Ectodermal cell (in vitro differentiated cells): ENCODE measurements at regions not wholly inside any gene's neighbourhood (a gene's known extent, or its start where the extent isn't known, plus 50 kb on each side); places are given as distances from the start of the nearest gene placed in this dataset.

Source experiments
- H3K27ac ChIP-seq: 2 replicates; pipeline ENCODE4 v1.7.0; 2013; ENCODE audit warnings: mild to moderate bottlenecking, low read depth, low read length; ENCODE audit not compliant: insufficient read depth, poor library complexity, severe bottlenecking
- H3K27me3 ChIP-seq: 2 replicates; pipeline ENCODE4 v1.7.0; 2013; ENCODE audit warnings: mild to moderate bottlenecking, low read length; ENCODE audit not compliant: insufficient read depth, control insufficient read depth, poor library complexity, severe bottlenecking
- H3K36me3 ChIP-seq: one replicate; pipeline ENCODE4 v1.7.0; 2013; ENCODE audit warnings: low read length; ENCODE audit not compliant: control insufficient read depth, insufficient read depth
- H3K4me1 ChIP-seq: one replicate; pipeline ENCODE4 v1.7.0; 2013; ENCODE audit warnings: low read length; ENCODE audit not compliant: control insufficient read depth, insufficient read depth
- H3K4me3 ChIP-seq: 2 replicates; pipeline ENCODE4 v1.7.0; 2013; ENCODE audit warnings: low read depth, low read length, control low read depth; ENCODE audit not compliant: insufficient read depth
- H3K9me3 ChIP-seq: 2 replicates; pipeline ENCODE4 v1.7.0; 2013; ENCODE audit warnings: mild to moderate bottlenecking, low read length, moderate library complexity; ENCODE audit not compliant: control insufficient read depth
- WGBS, 2 experiments: methylation state at CpG; one replicate each; pipeline ENCODE4 v1.1.7; 2013; ENCODE audit warnings: missing lambda C conversion rate in 2 of 2; 5-methylcytosine and 5-hydroxymethylcytosine counted together

DNA sequence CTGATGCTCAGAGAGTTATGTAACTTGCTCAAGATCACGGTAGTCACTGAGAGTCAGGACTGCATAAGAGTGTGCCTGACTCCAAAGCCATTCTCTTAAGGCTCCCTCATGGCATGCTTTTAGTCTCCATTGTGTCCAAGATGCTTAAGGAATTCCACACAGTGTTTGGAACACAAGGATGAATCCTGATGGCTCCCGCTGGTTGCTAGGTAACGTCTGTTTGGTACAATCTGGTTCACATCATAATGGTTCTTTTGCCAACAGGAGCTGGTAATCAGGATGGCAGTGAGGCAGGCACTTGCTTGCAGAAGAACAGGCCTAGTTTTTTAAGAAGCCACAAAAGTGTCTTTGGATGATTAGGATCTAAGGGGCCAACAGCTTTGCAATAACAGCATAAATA lies 436.5 kb upstream of the DAB1 start:
- H3K9me3 ChIP-seq = no peaks in the 10 kb centered on the region
- 90 to 93% methylated on average over 3 of the region's 3 CpGs for WGBS, 2 experiments
- H3K4me3 ChIP-seq = no peak overlapping the region
- H3K36me3 ChIP-seq = no peaks in the 10 kb centered on the region
- no peaks in the 10 kb centered on the region for H3K27me3 ChIP-seq
- peaks cover 5% of the 10 kb centered on the region for H3K4me1 ChIP-seq
- no peak overlapping the region for H3K27ac ChIP-seq

DNA sequence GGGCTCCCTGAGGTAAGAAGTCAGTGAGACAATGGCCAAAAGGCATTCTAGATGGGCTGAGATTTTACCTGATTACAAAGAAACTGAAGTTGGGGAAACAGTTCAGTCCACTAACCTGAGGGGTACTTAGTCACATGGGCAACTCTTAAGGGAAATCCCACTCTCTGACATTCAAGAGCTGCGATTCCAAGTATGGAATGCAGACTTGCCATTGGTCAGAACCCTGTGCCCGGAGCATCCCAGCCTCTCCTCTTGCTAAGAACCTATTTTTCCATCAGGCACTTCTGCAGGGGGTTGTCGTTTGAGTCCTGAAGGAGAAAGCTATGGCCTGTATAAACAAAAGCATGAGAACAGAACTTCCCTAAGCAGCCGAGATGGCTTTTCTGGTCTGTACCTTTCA lies 434.9 kb upstream of the DAB1 start:
- Histone ChIP-seq H3K36me3 (no peaks in the 10 kb centered on the region), H3K4me3 (no peak overlapping the region), H3K27me3 (no peaks in the 10 kb centered on the region), H3K9me3 (no peaks in the 10 kb centered on the region), H3K27ac (no peak overlapping the region), H3K4me1 (peaks cover 5% of the 10 kb centered on the region)
- WGBS, 2 experiments = 45 to 48% methylated on average over 4 of the region's 4 CpGs

DNA sequence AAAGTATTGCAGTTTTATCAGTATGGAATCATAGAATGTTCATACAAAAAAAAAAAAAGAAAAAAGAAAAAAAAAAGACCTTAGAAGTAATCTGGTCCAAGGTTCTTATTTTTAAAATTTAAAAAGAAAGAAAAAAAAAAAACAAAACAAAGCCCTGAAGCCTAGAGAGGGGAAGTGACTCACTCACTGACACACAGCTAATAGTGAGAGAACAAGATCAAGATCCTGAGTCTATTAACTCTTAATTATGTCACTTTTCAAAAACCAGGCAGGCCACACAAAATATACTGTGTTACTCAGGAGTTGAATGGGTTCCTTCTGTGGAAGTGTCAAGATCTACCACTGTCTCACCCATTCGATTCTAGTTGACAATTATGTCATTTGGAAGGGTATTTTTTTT lies 433.9 kb upstream of the DAB1 start:
- no peak overlapping the region for H3K4me3 ChIP-seq
- 100% methylated on average over 1 of the region's 1 CpG for WGBS, 2 experiments
- H3K27ac ChIP-seq = no peak overlapping the region
- H3K4me1 ChIP-seq = peaks cover 5% of the 10 kb centered on the region
- no peaks in the 10 kb centered on the region for H3K9me3 ChIP-seq
- no peaks in the 10 kb centered on the region for H3K36me3 ChIP-seq
- H3K27me3 ChIP-seq = no peaks in the 10 kb centered on the region

DNA sequence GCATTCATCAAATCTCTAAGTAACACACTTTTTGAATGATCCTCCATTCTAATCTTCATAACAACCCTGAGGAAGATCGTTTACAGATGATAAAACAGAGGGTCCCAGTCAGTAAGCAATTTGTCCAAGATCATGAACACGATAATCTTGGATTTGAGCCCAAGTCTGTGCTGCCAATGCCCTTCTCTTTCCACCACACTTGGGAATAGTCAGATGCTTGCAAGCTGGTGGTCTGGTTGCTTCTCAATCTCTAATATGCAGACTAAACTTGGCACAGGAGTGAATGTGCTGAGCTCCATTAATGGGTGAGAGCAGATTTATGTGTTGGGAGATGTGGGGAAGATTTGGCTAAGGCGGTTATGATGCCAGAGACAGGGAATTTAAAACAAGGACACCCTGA lies 430.6 kb upstream of the DAB1 start:
- WGBS, 2 experiments = 94 to 99% methylated on average over 3 of the region's 3 CpGs
- H3K27me3 ChIP-seq = no peaks in the 10 kb centered on the region
- no peaks in the 10 kb centered on the region for H3K36me3 ChIP-seq
- no peak overlapping the region for H3K4me3 ChIP-seq
- peaks cover 5% of the 10 kb centered on the region for H3K4me1 ChIP-seq
- H3K9me3 ChIP-seq = no peaks in the 10 kb centered on the region
- H3K27ac ChIP-seq = no peak overlapping the region

DNA sequence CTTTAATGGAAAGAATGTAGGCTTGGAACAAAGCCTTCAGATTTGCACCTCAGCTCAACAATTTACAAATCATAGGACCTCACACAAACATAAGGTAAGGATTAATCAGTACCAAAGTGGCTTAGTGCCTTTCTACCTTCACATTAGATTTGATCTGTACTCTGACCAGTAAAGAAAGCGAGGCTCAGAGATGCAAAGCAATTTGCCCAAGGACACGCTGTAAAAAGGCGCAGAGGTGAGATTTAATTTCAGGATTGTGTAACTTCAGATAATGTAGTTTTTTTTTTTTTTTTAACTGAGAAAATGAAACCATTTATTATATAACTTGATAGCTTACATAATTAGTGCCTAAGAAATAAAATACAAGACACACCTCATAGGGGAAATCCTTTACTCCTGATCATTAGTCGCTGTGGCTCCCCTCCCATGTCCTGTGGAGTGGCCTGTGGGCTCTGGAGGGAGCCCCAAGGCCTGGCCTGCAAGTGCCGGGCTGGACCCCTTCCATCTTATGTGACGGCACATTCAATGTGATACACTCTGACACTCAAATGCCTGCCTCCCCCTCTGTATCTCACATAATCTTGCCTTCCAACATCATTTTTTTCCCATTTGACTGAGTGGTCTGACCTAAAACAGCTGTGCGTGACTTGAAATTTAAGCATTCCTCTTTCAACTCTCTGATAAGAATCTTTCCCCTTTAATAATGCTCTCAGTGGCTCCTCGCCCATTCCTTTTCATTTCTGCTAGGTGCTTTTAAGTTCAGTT lies 426.5 kb upstream of the DAB1 start:
- Histone ChIP-seq H3K4me1 (no peaks in the 10 kb centered on the region), H3K27ac (no peak overlapping the region), H3K36me3 (no peaks in the 10 kb centered on the region), H3K9me3 (no peaks in the 10 kb centered on the region), H3K27me3 (no peaks in the 10 kb centered on the region), H3K4me3 (no peak overlapping the region)
- WGBS, 2 experiments = 93 to 94% methylated on average over 8 of the region's 8 CpGs

DNA sequence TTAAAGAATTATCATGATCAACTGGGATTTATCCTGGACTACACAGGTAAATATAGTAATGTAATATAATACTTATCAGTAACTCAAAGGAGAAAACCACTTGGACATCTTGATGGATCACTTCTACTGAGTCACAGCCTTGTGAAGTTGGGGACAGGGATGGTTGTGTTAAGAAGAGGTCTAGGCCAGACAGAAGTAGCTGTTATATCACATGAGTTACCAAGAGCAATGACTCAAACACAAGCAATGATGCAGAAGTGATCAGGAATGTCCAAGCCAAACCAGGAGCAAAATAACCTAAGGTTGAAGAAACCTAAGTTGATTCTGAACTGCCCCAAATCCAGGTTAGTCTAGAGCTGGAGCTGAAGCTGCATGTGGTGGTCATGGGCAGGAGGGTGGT lies 424.5 kb upstream of the DAB1 start:
- Histone ChIP-seq H3K4me1 (no peaks in the 10 kb centered on the region), H3K9me3 (no peaks in the 10 kb centered on the region), H3K4me3 (no peak overlapping the region), H3K27ac (no peak overlapping the region), H3K36me3 (no peaks in the 10 kb centered on the region), H3K27me3 (no peaks in the 10 kb centered on the region)

DNA sequence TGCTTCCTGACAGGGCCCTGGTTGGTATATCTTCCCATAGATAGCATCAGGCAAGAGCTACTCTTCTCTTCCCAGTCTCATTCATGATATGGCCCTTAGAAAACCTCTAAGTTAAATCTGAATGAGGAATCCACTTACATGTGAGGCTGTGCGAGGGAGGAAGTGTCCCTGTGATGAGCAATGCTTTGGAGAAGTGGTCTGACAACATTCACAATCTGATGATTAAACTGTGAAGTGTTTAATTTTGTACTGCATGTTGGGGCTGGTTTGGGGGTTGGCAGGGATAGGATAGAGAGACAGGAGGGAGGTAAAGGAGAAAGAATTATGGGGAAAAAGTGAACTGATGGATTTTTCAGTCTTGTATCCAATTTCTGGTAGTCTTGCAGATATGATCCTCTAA lies 421.2 kb upstream of the DAB1 start:
- Histone ChIP-seq H3K9me3 (no peaks in the 10 kb centered on the region), H3K4me3 (no peak overlapping the region), H3K4me1 (no peaks in the 10 kb centered on the region), H3K27ac (no peak overlapping the region), H3K27me3 (no peaks in the 10 kb centered on the region), H3K36me3 (no peaks in the 10 kb centered on the region)
- 96 to 98% methylated on average over 1 of the region's 1 CpG for WGBS, 2 experiments

DNA sequence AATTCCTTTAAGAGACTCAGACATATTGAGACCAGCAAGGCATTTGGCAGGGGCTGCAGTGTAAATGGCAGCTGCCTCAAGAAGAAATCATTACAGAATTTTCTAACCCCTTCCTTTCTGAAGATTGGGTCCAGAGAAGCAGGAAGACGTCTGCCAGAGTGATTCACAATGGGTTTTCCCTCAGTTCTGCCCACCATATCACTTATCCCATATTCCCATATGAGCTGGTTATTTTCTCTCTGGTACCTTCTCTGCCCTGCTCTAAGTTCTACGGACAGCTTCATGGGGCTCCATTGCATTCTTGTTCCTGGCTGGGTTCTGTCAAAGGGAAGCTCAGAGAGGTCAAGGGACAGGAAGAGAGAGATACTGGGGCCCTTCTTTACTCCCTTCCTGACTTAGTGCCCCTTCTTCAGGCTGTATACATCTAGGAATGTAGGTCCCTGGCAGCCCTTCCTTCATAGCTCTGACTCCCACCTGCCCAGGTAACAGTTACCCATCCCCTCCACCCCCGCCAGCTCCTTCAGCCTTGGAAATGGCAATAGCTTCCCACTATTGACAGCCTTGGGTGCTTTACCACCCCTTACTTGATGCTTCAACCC lies 420.6 kb upstream of the DAB1 start:
- H3K4me3 ChIP-seq = no peak overlapping the region
- H3K27ac ChIP-seq = no peak overlapping the region
- no peaks in the 10 kb centered on the region for H3K27me3 ChIP-seq
- no peaks in the 10 kb centered on the region for H3K36me3 ChIP-seq
- WGBS, 2 experiments = 91 to 94% methylated on average over 3 of the region's 3 CpGs
- H3K4me1 ChIP-seq = no peaks in the 10 kb centered on the region
- H3K9me3 ChIP-seq = no peaks in the 10 kb centered on the region

DNA sequence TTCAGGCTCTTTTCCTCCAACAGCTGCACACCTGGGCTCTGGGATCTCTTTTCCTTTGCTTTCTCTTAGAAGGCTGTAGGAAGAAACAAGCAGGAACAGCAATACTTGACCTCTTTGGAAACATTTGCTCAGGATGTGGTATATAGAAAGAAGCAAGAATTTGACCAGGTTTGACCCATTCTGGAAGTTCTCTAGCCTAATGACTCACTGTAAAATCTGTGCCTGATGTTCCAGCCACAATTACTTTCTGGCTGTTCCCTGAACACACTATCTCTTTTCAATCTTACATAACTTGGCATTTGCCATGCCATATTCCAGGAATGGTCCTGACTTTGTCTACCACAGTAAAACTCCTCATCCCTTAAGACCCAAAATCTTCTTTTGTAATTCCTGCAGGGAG lies 419.9 kb upstream of the DAB1 start:
- no peaks in the 10 kb centered on the region for H3K4me1 ChIP-seq
- no peak overlapping the region for H3K4me3 ChIP-seq
- no peaks in the 10 kb centered on the region for H3K36me3 ChIP-seq
- H3K9me3 ChIP-seq = no peaks in the 10 kb centered on the region
- H3K27me3 ChIP-seq = no peaks in the 10 kb centered on the region
- no peak overlapping the region for H3K27ac ChIP-seq

DNA sequence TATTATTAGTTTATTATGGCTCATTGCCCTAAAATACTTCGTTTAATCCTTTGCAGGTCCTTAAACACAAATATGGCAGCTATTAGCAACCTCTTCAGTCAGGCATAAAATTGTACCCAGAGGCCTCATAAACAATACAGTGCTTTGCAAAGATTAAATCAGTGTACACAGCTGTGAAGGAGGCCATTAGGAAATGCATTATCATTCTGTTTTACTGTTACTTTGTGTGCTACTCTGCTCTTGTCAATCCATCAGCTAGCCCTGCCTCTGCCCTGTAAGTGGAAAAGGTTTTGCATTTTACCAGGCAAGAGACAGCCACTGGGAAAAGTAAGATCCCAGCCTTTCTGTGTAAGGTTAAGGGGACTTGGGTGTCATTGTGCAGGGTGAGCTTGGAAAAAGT lies 415.7 kb upstream of the DAB1 start:
- 95 to 100% methylated on average over 1 of the region's 1 CpG for WGBS, 2 experiments
- no peak overlapping the region for H3K27ac ChIP-seq
- no peak overlapping the region for H3K4me3 ChIP-seq

More for the DNA sequence above, 415.7 kb upstream of the DAB1 start:
- Histone ChIP-seq H3K4me1 (no peaks in the 10 kb centered on the region), H3K27me3 (no peaks in the 10 kb centered on the region), H3K36me3 (no peaks in the 10 kb centered on the region), H3K9me3 (no peaks in the 10 kb centered on the region)
